Kidney (tissue), 13 donors: ENCODE measurements at regions not wholly inside any gene's neighbourhood (a gene's known extent, or its start where the extent isn't known, plus 50 kb on each side); places are given as distances from the start of the nearest gene placed in this dataset.

Experiments used
- DNase-seq, 5 donors: peaks; one replicate each; pipeline ENCODE4 v3.0.0-alpha.2; 2013 to 2020
- FAIRE-seq: peaks from 2 replicates; lab custom pipeline; 2012; peaks lifted over from hg19 to GRCh38; lab: Jason Lieb, UNC
- H3K27ac ChIP-seq, 2 donors: one replicate each; pipeline ENCODE4 v1.7.0; 2013; ENCODE audit warnings: low read depth in 2 of 2, low read length in 2 of 2, inconsistent platforms in 1 of 2
- H3K27me3 ChIP-seq: one replicate; pipeline ENCODE4 v1.7.1; 2013; ENCODE audit warnings: low read length, inconsistent platforms; ENCODE audit not compliant: control insufficient read depth, insufficient read depth
- H3K36me3 ChIP-seq, 3 donors: one replicate each; pipeline versions ENCODE4 v1.7.0 to v1.7.1; 2013; ENCODE audit warnings: low read length in 3 of 3, control low read depth in 1 of 3, inconsistent platforms in 1 of 3; ENCODE audit not compliant: insufficient read depth in 3 of 3, control insufficient read depth in 2 of 3
- H3K4me1 ChIP-seq, 3 donors: one replicate each; pipeline versions ENCODE4 v1.7.0 to v1.7.1; 2013; ENCODE audit warnings: low read length in 3 of 3, inconsistent platforms in 1 of 3, low read depth in 1 of 3; ENCODE audit not compliant: control insufficient read depth in 2 of 3, insufficient read depth in 2 of 3
- H3K4me3 ChIP-seq, 3 donors: one replicate each; pipeline versions ENCODE4 v1.7.0 to v1.8.1; 2013; ENCODE audit warnings: low read length in 3 of 3, control low read depth in 1 of 3, inconsistent platforms in 1 of 3
- H3K9ac ChIP-seq, 3 donors: one replicate each; pipeline versions ENCODE4 v1.7.0 to v1.7.1; 2013; ENCODE audit warnings: low read length in 3 of 3, control low read depth in 1 of 3, inconsistent platforms in 1 of 3
- H3K9me3 ChIP-seq, 3 donors: one replicate each; pipeline versions ENCODE4 v1.7.0 to v1.7.1; 2013; ENCODE audit warnings: low read length in 3 of 3, control low read depth in 1 of 3, inconsistent platforms in 1 of 3; ENCODE audit not compliant: control insufficient read depth in 2 of 3, insufficient read depth in 1 of 3
- CTCF ChIP-seq: IDR thresholded peaks from 3 replicates; pipeline ENCODE4 v1.5.1; 2012; ENCODE audit warnings: mild to moderate bottlenecking, moderate library complexity, borderline replicate concordance; ENCODE audit not compliant: insufficient read depth; ENCODE audit errors: extremely low read depth
- intact Hi-C: fragments of 100-400 bp; cut with DNase I; formaldehyde crosslinking; loops from one replicate; pipeline ENCODE4 v1.11.1; 2022
- donor health status: control.
- donor health status: control.
- donor health status: control.
- donor health status: control.
- donor health status: control.
- donor health status: DM: yes; HTN: yes; CAD: no.
- donor health status: Normal renal cell carcinoma (clear cell type).

GRCh38 chr18:22032392-22032961 is 136.9 kb upstream of the GATA6 start:
- intact Hi-C loops: no loop called here
- Histone ChIP-seq H3K27me3 (no peaks in the 10 kb centered on the region), H3K9me3 (no peaks in the 10 kb centered on the region), H3K4me1 (no peaks in the 10 kb centered on the region), H3K27ac (no peak overlapping the region), H3K4me3 (no peak overlapping the region), H3K36me3 (no peaks in the 10 kb centered on the region), H3K9ac (no peak overlapping the region)
- no peak for TF ChIP-seq CTCF
- FAIRE-seq (no peak), DNase-seq (no peak)

- Histone ChIP-seq H3K4me3 (no peak overlapping the region), H3K4me1 (no peaks in the 10 kb centered on the region), H3K27me3 (no peaks in the 10 kb centered on the region), H3K27ac (no peak overlapping the region), H3K36me3 (no peaks in the 10 kb centered on the region), H3K9ac (no peak overlapping the region), H3K9me3 (no peaks in the 10 kb centered on the region)
- FAIRE-seq (no peak), DNase-seq (no peak)
- TF ChIP-seq CTCF: no peak
- intact Hi-C loops: no loop called here
Observed at GRCh38 chr18:22033085-22033484, 136.3 kb upstream of the GATA6 start.

- no peaks in the 10 kb centered on the region for H3K4me1 ChIP-seq
- DNase-seq (no peak), FAIRE-seq (no peak)
- no peaks in the 10 kb centered on the region for H3K27me3 ChIP-seq
- H3K9me3 ChIP-seq: no peaks in the 10 kb centered on the region
- no peak overlapping the region for H3K9ac ChIP-seq
- H3K27ac ChIP-seq: no peak overlapping the region
- no peak overlapping the region for H3K4me3 ChIP-seq
- H3K36me3 ChIP-seq: no peaks in the 10 kb centered on the region
- intact Hi-C loops: no loop called here
- no peak for TF ChIP-seq CTCF
Observed at GRCh38 chr18:22034276-22034675, 135.1 kb upstream of the GATA6 start.

GRCh38 chr18:22040533-22040932 is 128.9 kb upstream of the GATA6 start:
- TF ChIP-seq CTCF: no peak
- Histone ChIP-seq H3K4me3 (no peak overlapping the region), H3K27ac (no peak overlapping the region), H3K9ac (no peak overlapping the region), H3K36me3 (no peaks in the 10 kb centered on the region), H3K4me1 (no peaks in the 10 kb centered on the region), H3K9me3 (no peaks in the 10 kb centered on the region), H3K27me3 (no peaks in the 10 kb centered on the region)
- DNase-seq: no peak
- no peak for FAIRE-seq
- intact Hi-C loops: no loop called here
